ENCODE measurements at regions not wholly inside any gene's neighbourhood (a gene's known extent, or its start where the extent isn't known, plus 50 kb on each side); places are given as distances from the start of the nearest gene placed in this dataset.

- TF ChIP-seq CTCF (conservative IDR thresholded peaks at IDR 0.05; ENCODE audit: low read depth, low read length): no peak
- no peak for TF ChIP-seq EZH2 (IDR thresholded peaks at IDR 0.05; ENCODE audit: borderline replicate concordance, low read depth, low read length, poor library complexity, severe bottlenecking)
These were observed 105.9 kb upstream of the DIAPH2 start for GRCh38 chrX:96578781-96579180.

Measured in A673 (cell line).